ENCODE measurements at regions not wholly inside any gene's neighbourhood (a gene's known extent, or its start where the extent isn't known, plus 50 kb on each side); places are given as distances from the start of the nearest gene placed in this dataset.

DNA sequence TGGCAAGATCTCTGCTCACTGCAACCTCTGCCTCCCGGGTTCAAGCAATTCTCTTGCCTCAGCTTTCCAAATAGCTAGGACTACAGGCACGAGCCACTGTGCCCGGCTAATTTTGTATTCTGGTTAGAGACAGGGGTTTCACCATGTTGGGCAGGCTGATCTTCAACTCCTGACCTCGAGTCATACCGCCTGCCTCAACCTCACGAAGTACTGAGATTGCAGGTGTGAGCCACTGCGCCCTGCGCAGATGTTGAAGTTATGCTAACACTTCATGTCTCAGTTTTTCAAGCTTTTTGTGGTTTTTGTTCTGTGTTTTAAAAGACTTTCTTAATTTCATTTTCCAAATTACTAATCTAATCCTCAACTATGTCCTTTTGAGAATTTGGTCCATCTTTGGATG, 154.4 kb upstream of the TLL1 start:
- no peaks in the 10 kb centered on the region for H3K4me1 ChIP-seq (ENCODE audit: low read depth)
- DNase-seq (ENCODE audit: low read depth in 1 of 2, low spot score in 1 of 2): no peak
- TF ChIP-seq, protein P1, sequence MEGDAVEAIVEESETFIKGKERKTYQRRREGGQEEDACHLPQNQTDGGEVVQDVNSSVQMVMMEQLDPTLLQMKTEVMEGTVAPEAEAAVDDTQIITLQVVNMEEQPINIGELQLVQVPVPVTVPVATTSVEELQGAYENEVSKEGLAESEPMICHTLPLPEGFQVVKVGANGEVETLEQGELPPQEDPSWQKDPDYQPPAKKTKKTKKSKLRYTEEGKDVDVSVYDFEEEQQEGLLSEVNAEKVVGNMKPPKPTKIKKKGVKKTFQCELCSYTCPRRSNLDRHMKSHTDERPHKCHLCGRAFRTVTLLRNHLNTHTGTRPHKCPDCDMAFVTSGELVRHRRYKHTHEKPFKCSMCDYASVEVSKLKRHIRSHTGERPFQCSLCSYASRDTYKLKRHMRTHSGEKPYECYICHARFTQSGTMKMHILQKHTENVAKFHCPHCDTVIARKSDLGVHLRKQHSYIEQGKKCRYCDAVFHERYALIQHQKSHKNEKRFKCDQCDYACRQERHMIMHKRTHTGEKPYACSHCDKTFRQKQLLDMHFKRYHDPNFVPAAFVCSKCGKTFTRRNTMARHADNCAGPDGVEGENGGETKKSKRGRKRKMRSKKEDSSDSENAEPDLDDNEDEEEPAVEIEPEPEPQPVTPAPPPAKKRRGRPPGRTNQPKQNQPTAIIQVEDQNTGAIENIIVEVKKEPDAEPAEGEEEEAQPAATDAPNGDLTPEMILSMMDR (IDR thresholded peaks at IDR 0.05; ENCODE audit: low read depth, low read length): no peak

DNA sequence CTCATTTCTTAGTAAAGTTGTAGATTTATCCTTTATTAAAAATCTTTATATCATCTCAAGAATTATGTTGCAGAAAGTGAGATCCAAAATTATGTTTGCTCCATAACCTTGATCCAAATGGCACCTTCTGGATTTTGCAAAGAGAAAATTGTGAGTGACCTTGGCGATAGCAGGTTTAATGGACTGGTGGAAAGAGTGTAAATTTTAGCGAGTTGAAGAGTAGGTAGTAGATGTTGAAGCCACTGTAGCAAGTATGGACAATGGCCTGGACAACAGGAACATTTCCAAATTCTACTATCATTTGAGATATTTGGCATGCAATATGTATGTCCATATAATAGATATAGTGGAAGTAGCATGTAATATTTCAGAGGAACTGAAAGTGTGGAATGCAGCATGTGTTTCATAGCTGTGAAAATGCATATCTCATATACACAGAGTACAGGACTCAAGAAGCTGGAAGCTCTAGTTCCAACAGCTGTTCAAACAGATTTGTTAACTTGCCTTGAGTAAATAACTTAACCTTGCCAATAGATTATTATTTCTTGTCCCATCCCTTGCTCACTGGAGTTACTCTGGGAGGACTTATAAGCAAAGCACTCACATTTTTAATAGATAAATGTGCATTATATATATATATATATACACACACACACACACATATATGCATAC, 152.5 kb upstream of the TLL1 start:
- no peak overlapping the region for H3K4me3 ChIP-seq
- peak in 1 of 2 donors; percentile 15 for DNase-seq (ENCODE audit: low read depth in 1 of 2, low spot score in 1 of 2)
- no peak overlapping the region for H3K27ac ChIP-seq
- H3K36me3 ChIP-seq: no peaks in the 10 kb centered on the region
- no peaks in the 10 kb centered on the region for H3K27me3 ChIP-seq
- no peaks in the 10 kb centered on the region for H3K4me1 ChIP-seq (ENCODE audit: low read depth)
- H3K9me3 ChIP-seq (ENCODE audit: low read depth): no peaks in the 10 kb centered on the region
- TF ChIP-seq, protein P1 (IDR thresholded peaks at IDR 0.05; ENCODE audit: low read depth, low read length): no peak

More for the DNA sequence above, 154.4 kb upstream of the TLL1 start:
- H3K4me3 ChIP-seq: no peak overlapping the region
- H3K27ac ChIP-seq: no peak overlapping the region
- H3K9me3 ChIP-seq (ENCODE audit: low read depth): no peaks in the 10 kb centered on the region
- no peaks in the 10 kb centered on the region for H3K27me3 ChIP-seq
- no peaks in the 10 kb centered on the region for H3K36me3 ChIP-seq

DNA sequence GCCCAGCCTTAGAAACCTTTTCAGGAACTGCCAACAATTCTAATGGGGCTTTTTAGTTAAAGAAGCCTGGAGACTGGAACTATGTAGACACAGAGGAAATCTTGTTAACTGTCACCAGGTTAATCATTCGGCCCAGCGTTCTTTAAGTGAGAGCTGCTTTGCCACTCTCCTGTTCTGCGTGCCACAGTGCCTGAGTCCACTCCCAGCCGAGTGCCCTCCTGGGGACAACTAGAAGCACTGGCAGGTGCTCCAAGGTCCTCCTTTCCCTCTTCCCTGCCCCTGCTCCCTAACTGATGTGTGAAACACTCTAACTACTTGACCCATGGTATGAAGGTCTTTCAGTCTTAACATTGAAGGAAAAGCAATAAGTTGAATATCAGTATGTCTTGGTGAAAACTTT, 151.2 kb upstream of the TLL1 start:
- Histone ChIP-seq H3K4me3 (no peak overlapping the region), H3K27ac (no peak overlapping the region), H3K9me3 (ENCODE audit: low read depth) (no peaks in the 10 kb centered on the region), H3K36me3 (no peaks in the 10 kb centered on the region), H3K27me3 (no peaks in the 10 kb centered on the region), H3K4me1 (ENCODE audit: low read depth) (no peaks in the 10 kb centered on the region)
- TF ChIP-seq, protein P1 (IDR thresholded peaks at IDR 0.05; ENCODE audit: low read depth, low read length): no peak
- DNase-seq (ENCODE audit: low read depth in 1 of 2, low spot score in 1 of 2): no peak

DNA sequence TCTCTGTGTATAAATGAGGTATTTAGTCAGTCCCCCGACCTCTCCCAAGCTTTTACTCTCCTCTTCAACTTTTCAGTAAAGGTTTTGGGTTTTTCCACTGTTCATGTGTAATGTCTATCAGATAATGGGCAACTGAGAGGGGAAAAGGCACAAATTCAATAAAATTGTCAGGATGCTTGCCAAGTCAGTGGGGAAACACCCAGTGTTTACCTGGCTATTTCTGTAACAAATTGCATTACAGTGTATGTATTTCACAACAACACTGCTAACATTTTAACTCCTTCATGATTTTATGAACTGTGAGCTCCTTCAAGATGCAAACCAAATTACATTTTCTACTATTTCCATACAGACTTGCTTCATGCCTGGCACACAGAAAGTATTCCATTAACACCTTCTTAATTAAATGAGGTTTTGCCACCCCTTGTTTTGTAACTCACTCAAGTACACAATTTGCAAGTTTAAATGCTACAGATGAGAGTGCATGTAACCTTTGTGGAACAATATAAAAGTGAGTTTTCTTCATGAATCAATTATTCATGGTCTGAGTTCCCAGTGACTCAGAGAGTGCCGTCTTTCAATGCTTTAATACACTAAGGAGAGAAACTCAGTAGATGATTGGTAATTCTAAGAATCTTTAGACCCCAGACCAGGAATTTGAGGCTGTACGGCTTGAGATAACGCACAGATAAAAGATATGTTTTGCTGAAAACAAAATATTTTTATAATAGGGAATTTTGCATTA, 149.8 kb upstream of the TLL1 start:
- H3K36me3 ChIP-seq: no peaks in the 10 kb centered on the region
- no peak overlapping the region for H3K27ac ChIP-seq
- no peaks in the 10 kb centered on the region for H3K27me3 ChIP-seq
- DNase-seq (ENCODE audit: low read depth in 1 of 2, low spot score in 1 of 2): no peak
- H3K4me1 ChIP-seq (ENCODE audit: low read depth): no peaks in the 10 kb centered on the region
- no peak overlapping the region for H3K4me3 ChIP-seq
- H3K9me3 ChIP-seq (ENCODE audit: low read depth): no peaks in the 10 kb centered on the region
- TF ChIP-seq, protein P1 (IDR thresholded peaks at IDR 0.05; ENCODE audit: low read depth, low read length): no peak

DNA sequence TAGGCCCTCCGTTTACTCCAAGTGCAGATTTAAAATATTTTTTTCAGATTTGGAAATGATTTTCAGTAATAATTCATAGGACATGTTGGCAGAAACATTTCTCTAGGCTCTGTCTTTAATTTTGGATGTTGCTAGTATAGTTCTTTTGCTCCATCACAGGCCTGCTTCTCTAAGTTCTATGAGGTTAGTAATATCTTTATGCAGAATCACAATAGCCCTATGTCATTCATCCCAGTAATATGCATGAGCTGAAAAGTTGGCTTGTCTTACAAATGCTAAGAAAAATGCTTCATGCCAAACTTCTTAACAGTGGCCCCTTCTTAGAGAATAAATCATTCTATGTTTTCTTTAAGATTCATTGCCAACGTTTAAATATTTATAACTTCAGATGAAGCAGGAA, 148.3 kb upstream of the TLL1 start:
- no peak for DNase-seq (ENCODE audit: low read depth in 1 of 2, low spot score in 1 of 2)
- Histone ChIP-seq H3K4me1 (ENCODE audit: low read depth) (no peaks in the 10 kb centered on the region), H3K27me3 (no peaks in the 10 kb centered on the region), H3K4me3 (no peak overlapping the region), H3K36me3 (no peaks in the 10 kb centered on the region), H3K9me3 (ENCODE audit: low read depth) (no peaks in the 10 kb centered on the region), H3K27ac (no peak overlapping the region)
- TF ChIP-seq, protein P1 (IDR thresholded peaks at IDR 0.05; ENCODE audit: low read depth, low read length): no peak
